HL-60 (cell line): ENCODE measurements at regions not wholly inside any gene's neighbourhood (a gene's known extent, or its start where the extent isn't known, plus 50 kb on each side); places are given as distances from the start of the nearest gene placed in this dataset.

Experiments used
- DNase-seq, 2 experiments: peaks; one replicate each; pipeline ENCODE4 v3.0.0-alpha.2; 2010 to 2020; ENCODE audit warnings: low read depth in 1 of 2, low spot score in 1 of 2
- H3K27ac ChIP-seq: fragments of 250-450 bp; sonication (Bioruptor Pico); replicated peaks from 2 replicates; pipeline ENCODE4 v1.5.1; 2020; ENCODE audit warnings: mild to moderate bottlenecking, moderate library complexity
- H3K27me3 ChIP-seq: fragments of 250-450 bp; sonication (Bioruptor Pico); 2 replicates; pipeline ENCODE4 v1.5.1; 2021; ENCODE audit warnings: mild to moderate bottlenecking, moderate library complexity; ENCODE audit not compliant: insufficient read depth, poor library complexity, severe bottlenecking
- H3K4me3 ChIP-seq: replicated peaks from 2 replicates; pipeline ENCODE4 v1.5.1; 2011; ENCODE audit warnings: mild to moderate bottlenecking, control low read depth, low read length; ENCODE audit not compliant: insufficient read depth
- GABPA ChIP-seq: IDR thresholded peaks from 2 replicates; pipeline ENCODE4 v1.6.1; 2012; ENCODE audit warnings: low read depth
- POLR2AphosphoS5 ChIP-seq: IDR thresholded peaks from 2 replicates; pipeline ENCODE4 v1.6.1; 2012; ENCODE audit warnings: low read depth
- SPI1 ChIP-seq: IDR thresholded peaks from 2 replicates; pipeline ENCODE4 v1.6.1; 2012; ENCODE audit warnings: low read depth, mild to moderate bottlenecking, borderline replicate concordance
- TF ChIP-seq, protein P1 (sequence below): IDR thresholded peaks from one replicate; pipeline ENCODE4 v1.5.1; 2011; ENCODE audit warnings: low read length, control low read depth, inconsistent platforms; ENCODE audit not compliant: insufficient read depth
- TF ChIP-seq, protein P2 (sequence below): IDR thresholded peaks from 2 replicates; pipeline ENCODE4 v1.6.1; 2012; ENCODE audit warnings: low read depth; ENCODE audit not compliant: insufficient replicate concordance

DNA sequence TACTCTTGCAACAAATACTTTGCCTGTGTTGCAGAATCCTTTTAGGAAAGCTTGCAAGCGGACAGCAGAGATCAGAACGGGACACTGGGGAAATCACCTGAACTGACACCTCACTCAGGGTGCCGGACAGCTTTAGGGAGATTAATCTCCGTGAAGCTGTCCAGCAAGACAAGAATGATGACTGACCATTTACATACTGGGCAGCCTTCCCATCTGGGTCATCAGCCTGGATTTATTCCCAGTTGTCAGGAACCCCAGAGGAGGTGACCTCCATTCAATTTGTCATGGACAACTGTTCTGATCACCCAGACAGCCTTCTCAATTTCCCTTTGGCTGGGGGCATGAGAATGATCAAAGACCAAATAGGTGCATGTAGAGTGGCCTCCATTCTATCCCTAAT, 93.0 kb upstream of the EGFL6 start:
- TF ChIP-seq SPI1 (no peak), GABPA (no peak), POLR2AphosphoS5 (no peak)
- TF ChIP-seq, protein P1, sequence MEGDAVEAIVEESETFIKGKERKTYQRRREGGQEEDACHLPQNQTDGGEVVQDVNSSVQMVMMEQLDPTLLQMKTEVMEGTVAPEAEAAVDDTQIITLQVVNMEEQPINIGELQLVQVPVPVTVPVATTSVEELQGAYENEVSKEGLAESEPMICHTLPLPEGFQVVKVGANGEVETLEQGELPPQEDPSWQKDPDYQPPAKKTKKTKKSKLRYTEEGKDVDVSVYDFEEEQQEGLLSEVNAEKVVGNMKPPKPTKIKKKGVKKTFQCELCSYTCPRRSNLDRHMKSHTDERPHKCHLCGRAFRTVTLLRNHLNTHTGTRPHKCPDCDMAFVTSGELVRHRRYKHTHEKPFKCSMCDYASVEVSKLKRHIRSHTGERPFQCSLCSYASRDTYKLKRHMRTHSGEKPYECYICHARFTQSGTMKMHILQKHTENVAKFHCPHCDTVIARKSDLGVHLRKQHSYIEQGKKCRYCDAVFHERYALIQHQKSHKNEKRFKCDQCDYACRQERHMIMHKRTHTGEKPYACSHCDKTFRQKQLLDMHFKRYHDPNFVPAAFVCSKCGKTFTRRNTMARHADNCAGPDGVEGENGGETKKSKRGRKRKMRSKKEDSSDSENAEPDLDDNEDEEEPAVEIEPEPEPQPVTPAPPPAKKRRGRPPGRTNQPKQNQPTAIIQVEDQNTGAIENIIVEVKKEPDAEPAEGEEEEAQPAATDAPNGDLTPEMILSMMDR = no peak
- TF ChIP-seq, protein P2, sequence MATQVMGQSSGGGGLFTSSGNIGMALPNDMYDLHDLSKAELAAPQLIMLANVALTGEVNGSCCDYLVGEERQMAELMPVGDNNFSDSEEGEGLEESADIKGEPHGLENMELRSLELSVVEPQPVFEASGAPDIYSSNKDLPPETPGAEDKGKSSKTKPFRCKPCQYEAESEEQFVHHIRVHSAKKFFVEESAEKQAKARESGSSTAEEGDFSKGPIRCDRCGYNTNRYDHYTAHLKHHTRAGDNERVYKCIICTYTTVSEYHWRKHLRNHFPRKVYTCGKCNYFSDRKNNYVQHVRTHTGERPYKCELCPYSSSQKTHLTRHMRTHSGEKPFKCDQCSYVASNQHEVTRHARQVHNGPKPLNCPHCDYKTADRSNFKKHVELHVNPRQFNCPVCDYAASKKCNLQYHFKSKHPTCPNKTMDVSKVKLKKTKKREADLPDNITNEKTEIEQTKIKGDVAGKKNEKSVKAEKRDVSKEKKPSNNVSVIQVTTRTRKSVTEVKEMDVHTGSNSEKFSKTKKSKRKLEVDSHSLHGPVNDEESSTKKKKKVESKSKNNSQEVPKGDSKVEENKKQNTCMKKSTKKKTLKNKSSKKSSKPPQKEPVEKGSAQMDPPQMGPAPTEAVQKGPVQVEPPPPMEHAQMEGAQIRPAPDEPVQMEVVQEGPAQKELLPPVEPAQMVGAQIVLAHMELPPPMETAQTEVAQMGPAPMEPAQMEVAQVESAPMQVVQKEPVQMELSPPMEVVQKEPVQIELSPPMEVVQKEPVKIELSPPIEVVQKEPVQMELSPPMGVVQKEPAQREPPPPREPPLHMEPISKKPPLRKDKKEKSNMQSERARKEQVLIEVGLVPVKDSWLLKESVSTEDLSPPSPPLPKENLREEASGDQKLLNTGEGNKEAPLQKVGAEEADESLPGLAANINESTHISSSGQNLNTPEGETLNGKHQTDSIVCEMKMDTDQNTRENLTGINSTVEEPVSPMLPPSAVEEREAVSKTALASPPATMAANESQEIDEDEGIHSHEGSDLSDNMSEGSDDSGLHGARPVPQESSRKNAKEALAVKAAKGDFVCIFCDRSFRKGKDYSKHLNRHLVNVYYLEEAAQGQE = no peak

DNA sequence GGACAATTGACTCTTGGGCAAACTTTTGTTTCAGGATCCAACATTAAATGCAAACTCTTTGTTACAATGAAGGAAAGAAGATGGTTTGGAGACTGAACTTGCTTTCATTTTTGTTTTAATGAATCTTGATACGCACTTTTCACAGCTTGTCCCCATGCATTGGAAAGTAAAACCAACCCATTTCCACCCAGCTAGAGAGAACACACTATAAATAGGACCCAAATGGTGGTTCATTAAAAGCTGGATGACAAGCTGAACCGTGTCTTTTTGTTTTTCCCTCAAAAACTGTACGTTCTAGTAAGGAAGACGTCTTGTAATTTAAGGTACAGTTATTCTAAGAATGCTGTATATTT, 95.3 kb upstream of the EGFL6 start:
- TF ChIP-seq, protein P2 = no peak
- H3K27me3 ChIP-seq = no peaks in the 10 kb centered on the region
- H3K4me3 ChIP-seq = no peak overlapping the region
- no peak for DNase-seq
- H3K27ac ChIP-seq = no peak overlapping the region

More for the DNA sequence above, 93.0 kb upstream of the EGFL6 start:
- no peak overlapping the region for H3K27ac ChIP-seq
- no peak for DNase-seq
- H3K4me3 ChIP-seq = no peak overlapping the region
- H3K27me3 ChIP-seq = no peaks in the 10 kb centered on the region

DNA sequence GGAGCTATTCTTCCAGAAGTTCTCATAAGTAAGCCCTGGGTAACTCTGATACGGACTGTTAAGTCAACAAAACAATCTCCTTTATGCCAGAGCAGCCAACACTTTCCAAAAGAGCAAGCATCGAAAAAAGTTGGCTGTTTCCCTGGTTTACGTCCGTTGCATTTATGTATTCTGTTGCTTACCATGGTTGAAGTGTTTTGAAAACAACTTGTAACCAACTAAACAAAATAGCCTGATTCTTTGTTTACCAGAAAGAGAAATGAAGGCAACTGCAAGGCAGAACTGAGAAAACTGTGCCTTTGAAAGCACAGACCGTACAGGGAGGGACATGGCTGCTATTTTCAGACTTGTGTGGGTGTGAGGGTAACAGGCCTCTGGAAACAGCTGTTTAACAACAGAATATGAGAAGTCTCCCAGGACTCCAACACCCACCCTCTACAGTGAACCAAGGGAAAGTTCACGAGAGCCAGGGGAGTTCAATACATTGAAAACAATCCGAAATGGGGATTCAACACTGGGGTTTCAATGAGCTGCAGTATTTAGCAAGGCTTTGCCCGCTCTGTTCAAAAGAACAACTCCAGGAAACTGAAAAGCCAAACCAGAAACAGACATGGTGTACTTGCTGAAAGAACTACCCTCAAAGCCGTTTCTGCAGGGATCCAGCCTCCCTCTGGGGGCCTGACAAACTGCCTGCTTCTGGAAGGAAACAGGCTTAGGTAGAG, 95.8 kb upstream of the EGFL6 start:
- Histone ChIP-seq H3K27ac (no peak overlapping the region), H3K27me3 (no peaks in the 10 kb centered on the region), H3K4me3 (no peak overlapping the region)
- no peak for DNase-seq
- TF ChIP-seq, protein P2 = no peak
- TF ChIP-seq SPI1 = no peak
- TF ChIP-seq GABPA = no peak
- TF ChIP-seq, protein P1 = no peak
- TF ChIP-seq POLR2AphosphoS5 = no peak

DNA sequence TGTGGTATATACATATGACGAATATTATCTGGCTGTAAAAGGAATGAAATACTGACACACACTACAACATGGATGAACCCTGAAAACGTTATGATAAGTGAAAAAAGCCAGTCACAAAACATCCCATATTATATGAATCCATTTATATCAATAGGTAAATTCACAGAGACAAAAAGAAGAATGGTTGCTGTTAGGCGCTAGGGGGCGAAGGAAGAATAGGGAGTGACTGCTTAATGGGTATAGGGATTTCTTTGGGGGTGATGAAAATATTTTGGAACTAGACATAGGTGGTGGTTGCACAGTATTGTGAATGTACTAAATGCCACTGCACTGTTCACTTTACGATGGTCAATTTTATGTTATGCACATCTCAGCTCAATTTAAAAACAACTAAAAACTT, 96.4 kb upstream of the EGFL6 start:
- Histone ChIP-seq H3K27ac (no peak overlapping the region), H3K27me3 (no peaks in the 10 kb centered on the region), H3K4me3 (no peak overlapping the region)
- no peak for TF ChIP-seq POLR2AphosphoS5
- TF ChIP-seq GABPA = no peak
- TF ChIP-seq SPI1 = no peak
- TF ChIP-seq, protein P2 = no peak
- TF ChIP-seq, protein P1 = no peak
- no peak for DNase-seq
